ENCODE measurements at regions not wholly inside any gene's neighbourhood (a gene's known extent, or its start where the extent isn't known, plus 50 kb on each side); places are given as distances from the start of the nearest gene placed in this dataset.

- TF ChIP-seq POLR2AphosphoS5 (IDR thresholded peaks at IDR 0.05; ENCODE audit: low read depth, low read length), result no peak
- no peak for TF ChIP-seq POLR2A (IDR thresholded peaks at IDR 0.05; ENCODE audit: low read depth, low read length)
- no peak for TF ChIP-seq POU2F2 (IDR thresholded peaks at IDR 0.05; ENCODE audit: low read depth, low read length)
- TF ChIP-seq TAF1 (IDR thresholded peaks at IDR 0.05; ENCODE audit: low read depth, low read length), result no peak
These were observed 389.6 kb upstream of the JAG1 start for GRCh38 chr20:11063444-11063843.
